ENCODE measurements at regions not wholly inside any gene's neighbourhood (a gene's known extent, or its start where the extent isn't known, plus 50 kb on each side); places are given as distances from the start of the nearest gene placed in this dataset.

- no peak for DNase-seq
Measured at GRCh38 chr9:30670805-30671562, 1713.5 kb upstream of the ACO1 start.

- no peak for DNase-seq
Measured at GRCh38 chr9:30673132-30673531, 1711.3 kb upstream of the ACO1 start.

GRCh38 chr9:30676651-30677050, 1707.8 kb upstream of the ACO1 start:
- no peak for DNase-seq

- DNase-seq: no peak
Measured at GRCh38 chr9:30677221-30677620, 1707.2 kb upstream of the ACO1 start.

GRCh38 chr9:30688801-30689200, 1695.6 kb upstream of the ACO1 start:
- DNase-seq: no peak

DNA sequence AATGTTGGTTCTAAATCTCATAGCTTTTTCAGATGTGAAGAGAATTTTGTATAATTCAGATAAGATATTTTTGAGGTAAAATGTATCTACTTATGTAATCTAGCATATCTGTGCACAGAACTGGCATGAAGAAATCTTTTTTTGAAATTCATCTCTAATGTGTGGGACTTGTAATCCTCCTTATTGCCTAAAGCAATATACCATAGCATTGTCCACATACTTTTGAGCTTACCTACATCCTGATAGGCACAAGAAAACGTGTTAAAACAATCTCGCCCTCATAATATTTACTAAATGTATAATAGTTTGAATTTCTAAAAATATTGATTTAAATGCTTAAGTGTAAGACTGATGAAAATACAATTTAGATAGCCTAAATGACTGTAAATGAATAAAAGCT, 1686.5 kb upstream of the ACO1 start:
- no peak for DNase-seq

DNA sequence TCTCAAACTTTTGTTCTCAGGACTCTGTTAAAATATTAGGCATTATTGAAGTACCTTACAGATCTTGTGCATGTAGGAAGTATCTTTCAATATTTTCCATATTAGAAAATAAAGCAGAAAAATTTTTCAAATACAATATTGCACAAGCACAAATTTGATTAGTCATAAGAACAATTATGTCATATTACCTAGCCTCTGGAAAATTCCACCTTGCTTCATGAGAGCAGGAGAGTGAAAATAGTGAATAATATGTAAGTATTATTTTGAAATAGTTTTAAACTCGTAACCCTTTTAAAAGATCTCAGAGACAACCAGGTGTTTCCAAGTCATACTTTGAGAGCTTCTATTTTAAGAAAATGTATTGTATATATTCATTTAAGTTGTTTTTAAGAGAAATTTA, 1672.9 kb upstream of the ACO1 start:
- no peak for DNase-seq

- no peak for DNase-seq
Measured at GRCh38 chr9:30713243-30713642, 1671.2 kb upstream of the ACO1 start.

GRCh38 chr9:30714389-30714788, 1670.1 kb upstream of the ACO1 start:
- no peak for DNase-seq

GRCh38 chr9:30718483-30718882, 1666.0 kb upstream of the ACO1 start:
- no peak for DNase-seq

DNA sequence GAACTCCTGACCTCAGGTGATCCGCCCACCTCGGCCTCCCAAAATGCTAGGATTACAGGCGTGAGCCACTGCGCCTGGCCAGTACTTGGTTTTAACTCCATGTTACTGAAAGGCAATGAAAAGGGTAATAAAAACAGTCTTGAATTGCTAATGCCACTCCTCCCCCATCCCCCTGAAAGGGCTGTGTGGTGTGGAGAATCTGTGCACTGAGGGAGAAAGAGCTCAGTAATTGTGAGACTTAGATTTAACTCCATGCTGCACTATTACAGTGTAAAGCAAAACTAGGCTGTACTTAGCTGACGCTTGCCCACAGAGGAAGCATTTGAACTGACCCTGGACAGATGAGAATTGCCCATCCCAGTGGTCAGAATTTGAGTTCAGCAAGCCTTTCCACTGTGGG, 1662.4 kb upstream of the ACO1 start:
- DNase-seq: no peak

GRCh38 chr9:30723656-30724055, 1660.8 kb upstream of the ACO1 start:
- DNase-seq: no peak

DNA sequence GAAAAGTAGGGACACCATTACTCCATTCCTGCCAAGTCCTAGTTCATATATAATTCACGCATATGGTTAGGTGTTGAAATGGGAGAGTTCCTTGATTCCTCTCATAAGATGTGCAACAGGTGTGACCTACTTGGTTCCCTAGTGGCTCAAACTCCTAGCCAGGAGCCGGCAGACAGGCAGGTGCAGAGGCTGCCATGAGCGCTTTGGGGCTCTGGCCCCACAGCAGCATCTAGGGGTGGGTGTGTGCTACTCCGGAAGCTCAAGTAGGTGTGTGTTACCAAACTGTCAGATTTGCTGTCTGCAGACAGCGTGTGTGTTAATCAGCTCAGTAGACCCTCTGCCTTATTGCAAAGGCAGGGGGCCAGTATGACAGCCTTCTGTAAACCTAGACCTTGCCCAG, 1652.4 kb upstream of the ACO1 start:
- no peak for DNase-seq

DNA sequence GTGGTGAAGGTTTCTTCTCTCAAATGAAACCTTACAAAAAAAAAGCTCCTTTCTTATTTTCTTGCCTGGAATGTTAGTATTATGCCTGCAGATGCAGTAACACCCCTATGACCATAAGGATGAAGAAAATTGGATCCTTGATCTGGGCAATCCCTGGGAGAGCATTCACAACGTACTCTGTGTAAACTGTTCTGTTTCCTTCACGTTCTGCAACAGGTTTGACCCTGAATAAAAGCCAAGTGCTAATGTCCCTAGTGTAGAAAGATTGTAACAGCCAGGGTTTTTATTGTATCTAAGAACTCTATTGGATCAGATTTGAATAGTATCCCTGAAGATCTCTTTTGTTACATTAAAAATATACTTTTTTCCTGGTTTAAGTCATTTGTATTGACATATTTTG, 1639.6 kb upstream of the ACO1 start:
- no peak for DNase-seq

DNA sequence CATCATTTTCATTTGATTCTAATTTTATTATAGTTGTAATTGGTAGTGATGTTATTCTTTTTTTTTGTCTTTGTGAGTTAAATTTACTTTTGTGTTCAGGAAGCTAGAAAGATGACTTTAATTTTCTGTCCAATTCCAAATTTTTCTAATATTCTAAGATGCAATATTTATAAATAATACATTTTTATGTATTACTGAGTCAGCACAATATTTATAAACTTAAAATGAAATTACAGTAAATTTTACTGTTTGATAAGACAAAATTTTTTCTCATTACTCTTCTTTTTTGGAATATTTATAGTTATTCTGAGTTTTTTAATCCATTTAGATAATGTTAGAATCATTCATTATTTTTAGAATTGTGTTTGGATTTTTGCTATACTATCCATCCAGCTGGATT, 1637.9 kb upstream of the ACO1 start:
- no peak for DNase-seq

DNA sequence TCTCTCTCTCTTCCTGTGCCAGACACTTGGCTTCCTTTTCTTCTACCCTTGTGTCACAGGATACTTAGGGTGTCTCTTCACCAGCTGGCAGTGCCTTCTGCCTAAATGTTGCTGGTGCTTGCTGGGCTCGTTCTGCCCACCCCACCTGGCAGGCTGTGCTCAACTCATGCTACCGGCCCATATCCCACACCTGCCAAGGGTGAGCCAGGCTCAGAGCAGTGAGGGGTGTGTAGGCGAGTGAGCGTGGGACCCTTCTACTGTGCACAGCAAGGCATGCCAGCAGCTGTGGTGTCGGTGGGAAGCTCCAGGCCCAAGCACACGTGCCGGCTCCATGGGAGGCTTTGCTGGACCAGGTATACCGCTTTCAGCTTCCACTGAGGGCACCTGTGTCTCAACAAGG, 1626.7 kb upstream of the ACO1 start:
- no peak for DNase-seq

DNA sequence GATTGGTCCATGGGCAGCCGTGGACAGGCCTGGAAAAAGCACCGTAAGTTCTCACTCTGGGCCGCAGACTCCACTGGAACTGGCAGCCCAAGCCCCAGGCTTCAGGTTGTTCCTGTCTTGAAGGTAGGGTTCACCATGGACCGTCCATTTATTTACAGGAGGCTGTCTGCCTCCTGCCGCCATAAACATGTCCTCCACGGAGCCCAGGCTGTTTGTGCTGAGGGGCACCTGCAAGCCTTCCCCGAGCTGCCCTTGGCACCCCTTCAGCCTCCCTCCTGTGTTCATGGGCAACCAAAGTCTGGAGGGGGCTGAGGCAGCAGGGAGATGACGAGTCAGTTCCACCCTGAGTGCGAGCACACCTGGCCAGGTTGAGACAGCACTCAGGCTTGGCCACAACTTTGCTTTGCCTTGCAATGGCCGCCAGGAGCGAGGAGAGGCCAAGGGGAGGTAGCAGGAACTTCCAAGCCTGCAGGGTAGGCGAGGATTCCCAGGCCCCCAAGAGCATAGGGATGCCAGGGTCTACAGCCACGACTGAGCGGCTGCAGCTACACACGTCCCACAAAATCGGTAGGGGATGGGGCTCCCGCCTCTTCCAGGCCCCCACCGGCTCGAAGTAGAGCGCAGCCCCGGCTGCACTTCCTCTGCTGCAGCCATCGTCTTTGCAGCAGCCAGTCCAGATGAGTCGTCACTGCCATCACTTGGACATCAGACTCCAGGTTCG, 1625.6 kb upstream of the ACO1 start:
- no peak for DNase-seq

DNA sequence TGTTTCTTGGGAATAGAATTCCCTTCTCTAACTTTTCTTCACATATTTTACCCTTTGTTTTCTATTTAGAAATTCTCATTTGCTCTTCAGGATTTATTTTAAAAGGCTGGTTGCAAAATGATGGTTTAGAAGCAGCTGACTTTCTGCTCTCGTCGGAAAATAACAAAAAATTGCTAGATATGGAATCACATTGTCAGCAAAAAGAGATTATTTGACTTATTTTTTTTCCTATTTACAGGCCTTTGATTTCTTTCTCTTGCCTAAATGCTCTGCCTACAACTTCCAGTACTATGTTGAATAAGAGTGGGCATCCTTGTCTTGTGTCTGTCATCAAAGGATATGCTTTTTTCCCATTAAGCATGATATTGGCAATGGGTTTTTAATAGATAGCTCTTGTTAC, 1619.1 kb upstream of the ACO1 start:
- no peak for DNase-seq

- no peak for DNase-seq
Measured at GRCh38 chr9:30771163-30771708, 1613.2 kb upstream of the ACO1 start.

DNA sequence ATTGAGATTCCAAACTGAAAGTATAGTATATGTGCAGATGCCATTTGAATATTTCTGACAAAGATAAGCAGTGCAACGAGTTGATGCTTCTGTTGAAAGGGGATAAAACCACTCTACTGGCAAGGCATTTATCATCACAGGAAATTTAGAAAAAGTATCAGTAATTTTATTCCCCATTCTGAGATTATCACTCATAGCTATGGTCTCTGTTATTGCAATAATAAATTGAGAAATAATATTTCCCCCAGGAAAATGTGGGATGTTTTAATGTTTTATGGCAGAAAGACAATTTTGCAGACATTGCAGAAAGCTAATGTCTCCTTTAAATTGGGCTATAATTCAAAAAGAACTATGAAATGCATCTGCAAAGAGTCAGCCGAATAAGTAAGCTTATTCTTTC, 1612.7 kb upstream of the ACO1 start:
- no peak for DNase-seq

DNA sequence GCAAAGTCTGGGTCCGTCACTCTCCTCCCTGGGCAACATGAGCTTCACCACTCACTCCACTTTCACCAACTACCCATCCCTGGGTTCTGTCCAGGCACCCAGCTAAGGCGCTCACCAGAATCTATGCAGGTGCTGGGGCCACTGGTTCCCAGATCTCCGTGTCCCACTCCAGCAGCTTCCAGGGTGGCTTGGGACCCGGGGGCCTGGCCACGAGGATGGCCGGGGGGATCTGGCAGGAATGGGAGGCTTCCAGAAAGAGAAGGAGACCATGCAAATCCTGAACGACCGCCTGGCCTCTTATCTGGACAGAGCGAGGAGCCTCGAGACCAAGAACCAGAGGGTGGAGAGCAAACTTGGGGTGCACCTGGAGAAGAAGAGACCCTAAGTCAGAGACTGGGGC, 1611.0 kb upstream of the ACO1 start:
- no peak for DNase-seq

- no peak for DNase-seq
Measured at GRCh38 chr9:30774326-30774725, 1610.1 kb upstream of the ACO1 start.

DNA sequence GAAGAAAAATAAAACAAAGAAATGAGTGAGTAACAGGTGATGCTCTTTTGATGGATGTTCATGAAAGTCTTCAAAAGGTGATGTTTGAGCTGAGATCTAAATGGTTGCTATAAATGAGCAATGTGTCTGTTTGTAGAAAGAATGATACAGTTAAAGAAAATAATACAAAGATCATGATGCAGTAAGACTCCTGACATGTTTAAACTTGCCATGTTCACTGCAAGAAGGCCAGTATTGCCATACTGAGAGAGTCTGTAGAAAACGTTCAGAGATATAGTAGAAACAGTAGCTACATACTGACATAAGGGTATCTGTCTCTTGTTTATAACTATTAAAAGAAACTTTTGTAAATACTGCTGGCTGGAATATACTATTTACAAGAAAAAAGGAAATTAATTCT, 1609.2 kb upstream of the ACO1 start:
- no peak for DNase-seq

GRCh38 chr9:30796764-30797163, 1587.7 kb upstream of the ACO1 start:
- DNase-seq: no peak

Data from amniotic stem cell (primary cell).